Liver (tissue), 7 donors: ENCODE measurements at regions not wholly inside any gene's neighbourhood (a gene's known extent, or its start where the extent isn't known, plus 50 kb on each side); places are given as distances from the start of the nearest gene placed in this dataset.

Experiments used
- DNase-seq: peaks from one replicate; pipeline ENCODE4 v3.0.0-alpha.2; 2017; ENCODE audit warnings: low spot score
- H3K27ac ChIP-seq, 2 donors: one replicate each; pipeline ENCODE4 v1.7.0; 2013; ENCODE audit warnings: inconsistent platforms in 2 of 2, low read length in 2 of 2, control low read depth in 1 of 2, low read depth in 1 of 2, mild to moderate bottlenecking in 1 of 2
- H3K27me3 ChIP-seq, 4 donors: one replicate each; pipeline versions ENCODE4 v1.6.1 to v1.7.0; 2013; ENCODE audit warnings: low read length in 3 of 4, inconsistent platforms in 1 of 4, mild to moderate bottlenecking in 1 of 4, moderate library complexity in 1 of 4; ENCODE audit not compliant: control insufficient read depth in 4 of 4, insufficient read depth in 4 of 4
- H3K36me3 ChIP-seq, 4 donors: one replicate each; pipeline versions ENCODE4 v1.6.1 to v1.7.0; 2013; ENCODE audit warnings: low read length in 3 of 4, mild to moderate bottlenecking in 3 of 4, low read depth in 1 of 4, moderate library complexity in 1 of 4; ENCODE audit not compliant: control insufficient read depth in 4 of 4, insufficient read depth in 3 of 4
- H3K4me1 ChIP-seq, 4 donors: one replicate each; pipeline versions ENCODE4 v1.6.1 to v1.7.0; 2013; ENCODE audit warnings: low read length in 3 of 4, mild to moderate bottlenecking in 3 of 4, moderate library complexity in 1 of 4; ENCODE audit not compliant: control insufficient read depth in 4 of 4, insufficient read depth in 4 of 4
- H3K4me3 ChIP-seq, 3 donors: one replicate each; pipeline versions ENCODE4 v1.6.1 to v1.7.0; 2013; ENCODE audit warnings: low read length in 3 of 3, control low read depth in 1 of 3, low read depth in 1 of 3, mild to moderate bottlenecking in 1 of 3
- H3K9ac ChIP-seq, 2 donors: one replicate each; pipeline ENCODE4 v1.7.0; 2013; ENCODE audit warnings: low read length in 2 of 2, mild to moderate bottlenecking in 2 of 2, moderate library complexity in 2 of 2, control low read depth in 1 of 2, low read depth in 1 of 2
- H3K9me3 ChIP-seq, 4 donors: one replicate each; pipeline versions ENCODE4 v1.6.1 to v1.7.0; 2013; ENCODE audit warnings: low read length in 3 of 4; ENCODE audit not compliant: control insufficient read depth in 4 of 4
- EGR1 ChIP-seq, 2 donors: IDR thresholded peaks; 2 replicates each; pipeline ENCODE4 v1.6.1; 2016 to 2018; ENCODE audit warnings: antibody characterized with exemption in 2 of 2, low read depth in 2 of 2
- FOXA2 ChIP-seq: IDR thresholded peaks from 2 replicates; pipeline ENCODE4 v1.6.1; 2016; ENCODE audit warnings: antibody characterized with exemption
- GABPA ChIP-seq, 2 donors: IDR thresholded peaks in 1 of 2; conservative IDR thresholded peaks in 1 of 2; 2 replicates each; pipeline ENCODE4 v1.6.1; 2016; ENCODE audit warnings: antibody characterized with exemption in 2 of 2, mild to moderate bottlenecking in 1 of 2, moderate library complexity in 1 of 2
- HNF4G ChIP-seq: IDR thresholded peaks from 2 replicates; pipeline ENCODE4 v1.6.1; 2016; ENCODE audit warnings: antibody characterized with exemption
- JUND ChIP-seq, 2 donors: IDR thresholded peaks; 2 replicates each; pipeline ENCODE4 v1.6.1; 2016; ENCODE audit warnings: antibody characterized with exemption in 2 of 2
- NR2F2 ChIP-seq: IDR thresholded peaks from 2 replicates; pipeline ENCODE4 v1.6.1; 2016; ENCODE audit warnings: antibody characterized with exemption
- RAD21 ChIP-seq, 2 donors: IDR thresholded peaks; 2 replicates each; pipeline ENCODE4 v1.6.1; 2016; ENCODE audit warnings: antibody characterized with exemption in 2 of 2, mild to moderate bottlenecking in 2 of 2
- RXRA ChIP-seq, 2 donors: IDR thresholded peaks; 2 replicates each; pipeline ENCODE4 v1.6.1; 2017 to 2018; ENCODE audit warnings: antibody characterized with exemption in 2 of 2, mild to moderate bottlenecking in 1 of 2
- SP1 ChIP-seq: IDR thresholded peaks from 2 replicates; pipeline ENCODE4 v1.6.1; 2018; ENCODE audit warnings: antibody characterized with exemption, mild to moderate bottlenecking
- TAF1 ChIP-seq: conservative IDR thresholded peaks from 2 replicates; pipeline ENCODE4 v1.6.1; 2016; ENCODE audit warnings: antibody characterized with exemption, mild to moderate bottlenecking
- YY1 ChIP-seq: IDR thresholded peaks from 2 replicates; pipeline ENCODE4 v1.6.1; 2016; ENCODE audit warnings: antibody characterized with exemption, mild to moderate bottlenecking
- WGBS: extraction: QIAGEN DNeasy Blood & Tissue Kit; methylation state at CpG from one replicate; pipeline ENCODE4 v1.1.7; 2013; 5-methylcytosine and 5-hydroxymethylcytosine counted together
- TF ChIP-seq, protein P1 (sequence below): IDR thresholded peaks from 2 replicates; pipeline ENCODE4 v1.6.1; 2016; ENCODE audit warnings: antibody characterized with exemption
- TF ChIP-seq, protein P2 (sequence below): IDR thresholded peaks from 2 replicates; pipeline ENCODE4 v1.6.1; 2016; ENCODE audit warnings: antibody characterized with exemption, mild to moderate bottlenecking
- TF ChIP-seq, protein P3 (sequence below): IDR thresholded peaks from 2 replicates; pipeline ENCODE4 v1.6.1; 2016; ENCODE audit warnings: antibody characterized with exemption
- donor health status: healthy.
- donor health status: healthy.
- donor health status: healthy.
- donor health status: healthy.

DNA sequence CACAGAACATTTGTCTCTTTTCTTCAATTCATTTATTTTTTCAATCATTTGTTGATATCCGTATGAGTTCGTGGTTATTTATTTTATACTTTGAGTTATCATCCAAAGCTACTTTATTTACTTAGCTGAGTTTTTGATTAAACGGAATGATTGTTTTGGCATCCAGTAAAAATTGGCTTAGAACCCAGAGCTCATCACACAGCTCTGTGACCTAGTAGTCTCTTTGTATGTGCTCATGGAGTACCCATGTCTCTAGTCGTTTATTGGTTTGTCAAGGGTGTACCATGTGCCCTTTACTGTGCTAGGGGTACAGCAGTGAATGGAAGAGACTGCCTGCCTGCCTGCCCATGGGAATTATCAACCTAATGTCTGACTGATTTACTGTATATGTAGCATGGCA, 142.2 kb downstream of the MYLK4 start:
- H3K36me3 ChIP-seq = no peaks in the 10 kb centered on the region
- H3K4me3 ChIP-seq = no peak overlapping the region
- H3K9ac ChIP-seq = no peak overlapping the region
- DNase-seq = no peak
- 16% methylated on average over 4 of the region's 4 CpGs for WGBS
- no peak for TF ChIP-seq GABPA (IDR thresholded peaks at IDR 0.05 in 1 of 2, conservative IDR thresholded peaks at IDR 0.05 in 1 of 2)
- TF ChIP-seq NR2F2 = no peak
- TF ChIP-seq, protein P1, sequence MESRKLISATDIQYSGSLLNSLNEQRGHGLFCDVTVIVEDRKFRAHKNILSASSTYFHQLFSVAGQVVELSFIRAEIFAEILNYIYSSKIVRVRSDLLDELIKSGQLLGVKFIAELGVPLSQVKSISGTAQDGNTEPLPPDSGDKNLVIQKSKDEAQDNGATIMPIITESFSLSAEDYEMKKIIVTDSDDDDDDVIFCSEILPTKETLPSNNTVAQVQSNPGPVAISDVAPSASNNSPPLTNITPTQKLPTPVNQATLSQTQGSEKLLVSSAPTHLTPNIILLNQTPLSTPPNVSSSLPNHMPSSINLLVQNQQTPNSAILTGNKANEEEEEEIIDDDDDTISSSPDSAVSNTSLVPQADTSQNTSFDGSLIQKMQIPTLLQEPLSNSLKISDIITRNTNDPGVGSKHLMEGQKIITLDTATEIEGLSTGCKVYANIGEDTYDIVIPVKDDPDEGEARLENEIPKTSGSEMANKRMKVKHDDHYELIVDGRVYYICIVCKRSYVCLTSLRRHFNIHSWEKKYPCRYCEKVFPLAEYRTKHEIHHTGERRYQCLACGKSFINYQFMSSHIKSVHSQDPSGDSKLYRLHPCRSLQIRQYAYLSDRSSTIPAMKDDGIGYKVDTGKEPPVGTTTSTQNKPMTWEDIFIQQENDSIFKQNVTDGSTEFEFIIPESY = no peak
- no peak for TF ChIP-seq RAD21 (IDR thresholded peaks at IDR 0.05)
- TF ChIP-seq, protein P2, sequence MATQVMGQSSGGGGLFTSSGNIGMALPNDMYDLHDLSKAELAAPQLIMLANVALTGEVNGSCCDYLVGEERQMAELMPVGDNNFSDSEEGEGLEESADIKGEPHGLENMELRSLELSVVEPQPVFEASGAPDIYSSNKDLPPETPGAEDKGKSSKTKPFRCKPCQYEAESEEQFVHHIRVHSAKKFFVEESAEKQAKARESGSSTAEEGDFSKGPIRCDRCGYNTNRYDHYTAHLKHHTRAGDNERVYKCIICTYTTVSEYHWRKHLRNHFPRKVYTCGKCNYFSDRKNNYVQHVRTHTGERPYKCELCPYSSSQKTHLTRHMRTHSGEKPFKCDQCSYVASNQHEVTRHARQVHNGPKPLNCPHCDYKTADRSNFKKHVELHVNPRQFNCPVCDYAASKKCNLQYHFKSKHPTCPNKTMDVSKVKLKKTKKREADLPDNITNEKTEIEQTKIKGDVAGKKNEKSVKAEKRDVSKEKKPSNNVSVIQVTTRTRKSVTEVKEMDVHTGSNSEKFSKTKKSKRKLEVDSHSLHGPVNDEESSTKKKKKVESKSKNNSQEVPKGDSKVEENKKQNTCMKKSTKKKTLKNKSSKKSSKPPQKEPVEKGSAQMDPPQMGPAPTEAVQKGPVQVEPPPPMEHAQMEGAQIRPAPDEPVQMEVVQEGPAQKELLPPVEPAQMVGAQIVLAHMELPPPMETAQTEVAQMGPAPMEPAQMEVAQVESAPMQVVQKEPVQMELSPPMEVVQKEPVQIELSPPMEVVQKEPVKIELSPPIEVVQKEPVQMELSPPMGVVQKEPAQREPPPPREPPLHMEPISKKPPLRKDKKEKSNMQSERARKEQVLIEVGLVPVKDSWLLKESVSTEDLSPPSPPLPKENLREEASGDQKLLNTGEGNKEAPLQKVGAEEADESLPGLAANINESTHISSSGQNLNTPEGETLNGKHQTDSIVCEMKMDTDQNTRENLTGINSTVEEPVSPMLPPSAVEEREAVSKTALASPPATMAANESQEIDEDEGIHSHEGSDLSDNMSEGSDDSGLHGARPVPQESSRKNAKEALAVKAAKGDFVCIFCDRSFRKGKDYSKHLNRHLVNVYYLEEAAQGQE = no peak
- TF ChIP-seq TAF1 = no peak
- TF ChIP-seq, protein P3, sequence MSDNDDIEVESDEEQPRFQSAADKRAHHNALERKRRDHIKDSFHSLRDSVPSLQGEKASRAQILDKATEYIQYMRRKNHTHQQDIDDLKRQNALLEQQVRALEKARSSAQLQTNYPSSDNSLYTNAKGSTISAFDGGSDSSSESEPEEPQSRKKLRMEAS = no peak
- no peak for TF ChIP-seq FOXA2
- TF ChIP-seq JUND (IDR thresholded peaks at IDR 0.05) = no peak
- TF ChIP-seq EGR1 (IDR thresholded peaks at IDR 0.05; ENCODE audit: low read depth in 2 of 2) = no peak
- no peak for TF ChIP-seq RXRA (IDR thresholded peaks at IDR 0.05)
- TF ChIP-seq SP1 = no peak
- TF ChIP-seq YY1 = no peak
- TF ChIP-seq HNF4G = no peak
- H3K9me3 ChIP-seq = no peaks in the 10 kb centered on the region
- H3K4me1 ChIP-seq = peaks cover 0 to 6% (median 2%) of the 10 kb centered on the region in 4 donors
- peaks cover 0 to 3% (median 0%) of the 10 kb centered on the region in 4 donors for H3K27me3 ChIP-seq
- H3K27ac ChIP-seq = no peak overlapping the region

DNA sequence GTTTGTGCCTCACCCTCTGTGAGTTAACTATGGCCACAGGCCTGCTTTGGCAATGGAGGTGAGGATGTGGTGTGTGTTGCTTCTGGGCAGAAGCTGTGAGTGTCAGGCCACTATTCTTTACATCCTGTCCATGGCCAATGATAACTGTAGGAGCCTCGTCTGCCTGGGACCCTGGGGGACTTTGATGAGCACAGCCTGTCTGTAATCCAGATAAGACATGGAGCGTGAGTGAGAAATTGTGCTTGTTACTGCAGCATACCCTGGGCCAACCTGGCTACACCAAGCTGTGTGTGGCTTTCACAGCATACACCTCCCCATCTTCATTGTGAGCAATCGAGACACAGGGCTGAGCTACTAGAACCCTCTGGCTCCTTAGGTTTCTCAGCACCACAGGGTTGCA, 150.4 kb downstream of the MYLK4 start:
- Histone ChIP-seq H3K36me3 (no peaks in the 10 kb centered on the region), H3K4me1 (no peaks in the 10 kb centered on the region), H3K4me3 (no peak overlapping the region), H3K27me3 (no peaks in the 10 kb centered on the region), H3K9ac (no peak overlapping the region), H3K9me3 (peaks cover 0 to 2% (median 0%) of the 10 kb centered on the region in 4 donors), H3K27ac (no peak overlapping the region)
- no peak for DNase-seq
- 82% methylated on average over 3 of the region's 3 CpGs for WGBS
- TF ChIP-seq GABPA (IDR thresholded peaks at IDR 0.05 in 1 of 2, conservative IDR thresholded peaks at IDR 0.05 in 1 of 2) (no peak), SP1 (no peak), JUND (IDR thresholded peaks at IDR 0.05) (no peak)
- TF ChIP-seq, protein P1 = no peak
